ENCODE measurements at regions not wholly inside any gene's neighbourhood (a gene's known extent, or its start where the extent isn't known, plus 50 kb on each side); places are given as distances from the start of the nearest gene placed in this dataset.

GRCh38 chr15:99921101-99921500 is 187.9 kb upstream of the LYSMD4 start:
- DNase-seq (ENCODE audit: low spot score) = no peak

- DNase-seq (ENCODE audit: low spot score) = no peak
Measured at GRCh38 chr15:99918072-99918471, 184.8 kb upstream of the LYSMD4 start.

GRCh38 chr15:99917252-99917651 is 184.0 kb upstream of the LYSMD4 start:
- no peak for DNase-seq (ENCODE audit: low spot score)

GRCh38 chr15:99916668-99917223 is 183.5 kb upstream of the LYSMD4 start:
- DNase-seq (ENCODE audit: low spot score) = no peak

GRCh38 chr15:99914723-99915122 is 181.5 kb upstream of the LYSMD4 start:
- DNase-seq (ENCODE audit: low spot score) = no peak

GRCh38 chr15:99911816-99912215 is 178.6 kb upstream of the LYSMD4 start:
- no peak for DNase-seq (ENCODE audit: low spot score)

GRCh38 chr15:99909592-99910295 is 176.5 kb upstream of the LYSMD4 start:
- peak; percentile 65 for DNase-seq (ENCODE audit: low spot score)

- DNase-seq (ENCODE audit: low spot score) = no peak
Measured at GRCh38 chr15:99907698-99908097, 174.5 kb upstream of the LYSMD4 start.

GRCh38 chr15:99906793-99907192 is 173.6 kb upstream of the LYSMD4 start:
- DNase-seq (ENCODE audit: low spot score) = no peak

GRCh38 chr15:99906311-99906710 is 173.1 kb upstream of the LYSMD4 start:
- no peak for DNase-seq (ENCODE audit: low spot score)

GRCh38 chr15:99902248-99902928 is 169.2 kb upstream of the LYSMD4 start:
- no peak for DNase-seq (ENCODE audit: low spot score)

GRCh38 chr15:99895956-99896311 is 162.7 kb upstream of the LYSMD4 start:
- DNase-seq (ENCODE audit: low spot score) = no peak

GRCh38 chr15:99895189-99895955 is 162.1 kb upstream of the LYSMD4 start:
- DNase-seq (ENCODE audit: low spot score) = no peak

GRCh38 chr15:99878835-99879234 is 145.6 kb upstream of the LYSMD4 start:
- no peak for DNase-seq (ENCODE audit: low spot score)

GRCh38 chr15:99873451-99873850 is 140.2 kb upstream of the LYSMD4 start:
- no peak for DNase-seq (ENCODE audit: low spot score)

- no peak for DNase-seq (ENCODE audit: low spot score)
Measured at GRCh38 chr15:99863550-99864198, 130.4 kb upstream of the LYSMD4 start.

- DNase-seq (ENCODE audit: low spot score) = no peak
Measured at GRCh38 chr15:99857836-99858235, 124.6 kb upstream of the LYSMD4 start.

GRCh38 chr15:99850517-99850916 is 117.3 kb upstream of the LYSMD4 start:
- no peak for DNase-seq (ENCODE audit: low spot score)

- DNase-seq (ENCODE audit: low spot score) = no peak
Measured at GRCh38 chr15:99845009-99845408, 111.8 kb upstream of the LYSMD4 start.

GRCh38 chr15:99844150-99844549 is 110.9 kb upstream of the LYSMD4 start:
- DNase-seq (ENCODE audit: low spot score) = no peak

GRCh38 chr15:99842071-99842470 is 108.8 kb upstream of the LYSMD4 start:
- DNase-seq (ENCODE audit: low spot score) = no peak

GRCh38 chr15:99826157-99826780 is 93.0 kb upstream of the LYSMD4 start:
- DNase-seq (ENCODE audit: low spot score) = no peak
